ENCODE measurements at regions not wholly inside any gene's neighbourhood (a gene's known extent, or its start where the extent isn't known, plus 50 kb on each side); places are given as distances from the start of the nearest gene placed in this dataset.

- no peak for TF ChIP-seq CTCF (IDR thresholded peaks at IDR 0.05)
- Histone ChIP-seq H3K27me3 (no peaks in the 10 kb centered on the region), H3K4me1 (replicated peaks in 1 of 2) (peaks cover 0 to 11% of the 10 kb centered on the region in 2 donors), H3K36me3 (replicated peaks in 1 of 2) (no peaks in the 10 kb centered on the region), H3K27ac (no peak overlapping the region), H3K4me3 (no peak overlapping the region), H3K9me3 (replicated peaks in 1 of 3) (no peaks in the 10 kb centered on the region)
- WGBS, 4 donors = 83 to 93% (median 84%) methylated on average over 2 of the region's 2 CpGs
- no peak for DNase-seq
- intact Hi-C loops (cut with DNase I) = no loop called here
Observed at GRCh38 chr1:81710857-81711256, 89.9 kb upstream of the ADGRL2 start.

- no peaks in the 10 kb centered on the region for H3K27me3 ChIP-seq
- 76 to 88% (median 83%) methylated on average over 1 of the region's 1 CpG for WGBS, 4 donors
- no peak for TF ChIP-seq CTCF (IDR thresholded peaks at IDR 0.05)
- no peak for TF ChIP-seq POLR2A (IDR thresholded peaks at IDR 0.05)
Observed at GRCh38 chr1:81708250-81708649, 92.5 kb upstream of the ADGRL2 start.

GRCh38 chr1:81706650-81707435 is 93.9 kb upstream of the ADGRL2 start:
- Histone ChIP-seq H3K4me3 (no peak overlapping the region), H3K27ac (peak overlapping the region in 1 of 5 donors; percentile 7), H3K9me3 (replicated peaks in 1 of 3) (no peaks in the 10 kb centered on the region), H3K27me3 (no peaks in the 10 kb centered on the region), H3K4me1 (replicated peaks in 1 of 2) (peaks cover 0 to 11% of the 10 kb centered on the region in 2 donors), H3K36me3 (replicated peaks in 1 of 2) (no peaks in the 10 kb centered on the region)
- no peak for DNase-seq
- intact Hi-C loops (cut with DNase I) = no loop called here
- WGBS, 4 donors = 71 to 83% (median 80%) methylated on average over 3 of the region's 3 CpGs
- TF ChIP-seq POLR2A (IDR thresholded peaks at IDR 0.05) (no peak), CTCF (IDR thresholded peaks at IDR 0.05) (no peak)

More at GRCh38 chr1:81708250-81708649, 92.5 kb upstream of the ADGRL2 start:
- Histone ChIP-seq H3K36me3 (replicated peaks in 1 of 2) (no peaks in the 10 kb centered on the region), H3K9me3 (replicated peaks in 1 of 3) (no peaks in the 10 kb centered on the region), H3K4me1 (replicated peaks in 1 of 2) (peaks cover 0 to 11% of the 10 kb centered on the region in 2 donors), H3K4me3 (no peak overlapping the region), H3K27ac (no peak overlapping the region)
- DNase-seq = no peak
- intact Hi-C loops (cut with DNase I) = no loop called here

- no peak overlapping the region for H3K27ac ChIP-seq
- WGBS, 4 donors = 91 to 96% (median 93%) methylated on average over 5 of the region's 5 CpGs
- H3K4me3 ChIP-seq = no peak overlapping the region
- no peak for DNase-seq
- peaks cover 0 to 11% of the 10 kb centered on the region in 2 donors for H3K4me1 ChIP-seq (replicated peaks in 1 of 2)
- H3K36me3 ChIP-seq (replicated peaks in 1 of 2) = no peaks in the 10 kb centered on the region
- TF ChIP-seq CTCF (IDR thresholded peaks at IDR 0.05) (no peak), POLR2A (IDR thresholded peaks at IDR 0.05) (no peak)
- no peaks in the 10 kb centered on the region for H3K9me3 ChIP-seq (replicated peaks in 1 of 3)
- intact Hi-C loops (cut with DNase I) = no loop called here
- no peaks in the 10 kb centered on the region for H3K27me3 ChIP-seq
Observed at GRCh38 chr1:81703756-81704463, 96.8 kb upstream of the ADGRL2 start.

Measured in adrenal gland (tissue), 9 donors.